ENCODE measurements at regions not wholly inside any gene's neighbourhood (a gene's known extent, or its start where the extent isn't known, plus 50 kb on each side); places are given as distances from the start of the nearest gene placed in this dataset.

GRCh38 chr11:80986421-80987074 lies 1545.7 kb upstream of the TENM4 start:
- H3K79me2 ChIP-seq (ENCODE audit: control insufficient read depth, insufficient read depth, low read length, poor library complexity), result no peaks in the 10 kb centered on the region
- H2BK5ac ChIP-seq (ENCODE audit: low read depth, low read length, poor library complexity), result no peak overlapping the region
- no peak overlapping the region for H4K12ac ChIP-seq (ENCODE audit: low read depth, low read length)
- no peaks in the 10 kb centered on the region for H3K36me3 ChIP-seq (ENCODE audit: control insufficient read depth in 1 of 2, insufficient read depth in 2 of 2, low read length in 2 of 2)
- no peak overlapping the region for H2AK5ac ChIP-seq (ENCODE audit: low read length)
- H4K8ac ChIP-seq (ENCODE audit: low read depth, low read length), result no peak overlapping the region
- DNase-seq, result no peak
- H3K4me3 ChIP-seq (ENCODE audit: low read depth, low read length), result no peak overlapping the region
- H3K79me1 ChIP-seq (ENCODE audit: low read length), result no peaks in the 10 kb centered on the region
- H2AFZ ChIP-seq (ENCODE audit: insufficient read depth, low read length, poor library complexity), result no peak overlapping the region
- H3K23ac ChIP-seq (ENCODE audit: low read length), result no peak overlapping the region
- no peak overlapping the region for H3K9ac ChIP-seq (ENCODE audit: low read length)
- no peak overlapping the region for H3K27ac ChIP-seq (ENCODE audit: low read depth, low read length)
- H3K27me3 ChIP-seq (ENCODE audit: insufficient read depth, low read length), result no peaks in the 10 kb centered on the region
- H3K4me2 ChIP-seq (ENCODE audit: low read length), result no peak overlapping the region
- no peak overlapping the region for H4K91ac ChIP-seq (ENCODE audit: low read depth, low read length)
- H3K4me1 ChIP-seq (ENCODE audit: control insufficient read depth in 1 of 2, insufficient read depth in 2 of 2, low read length in 2 of 2), result no peaks in the 10 kb centered on the region
- H3K14ac ChIP-seq (ENCODE audit: low read length), result no peak overlapping the region
- H3K18ac ChIP-seq (ENCODE audit: low read length), result no peak overlapping the region
- no peak overlapping the region for H2BK120ac ChIP-seq (ENCODE audit: insufficient read depth, low read length, poor library complexity)
- no peaks in the 10 kb centered on the region for H3K9me3 ChIP-seq (ENCODE audit: insufficient read depth, low read depth, low read length)
- no peak overlapping the region for H2BK12ac ChIP-seq (ENCODE audit: low read length)
- WGBS (ENCODE audit: extremely low coverage, insufficient coverage, insufficient read length), result no CpG with 5 or more reads among the region's 1 CpG
- no peak overlapping the region for H3K4ac ChIP-seq (ENCODE audit: low read depth, low read length)

- H3K4me1 ChIP-seq (ENCODE audit: control insufficient read depth in 1 of 2, insufficient read depth in 2 of 2, low read length in 2 of 2), result no peaks in the 10 kb centered on the region
- H3K23ac ChIP-seq (ENCODE audit: low read length), result no peak overlapping the region
- H2AFZ ChIP-seq (ENCODE audit: insufficient read depth, low read length, poor library complexity), result no peak overlapping the region
- H3K9ac ChIP-seq (ENCODE audit: low read length), result no peak overlapping the region
- H4K12ac ChIP-seq (ENCODE audit: low read depth, low read length), result no peak overlapping the region
- no peak overlapping the region for H3K4me2 ChIP-seq (ENCODE audit: low read length)
- H3K79me1 ChIP-seq (ENCODE audit: low read length), result no peaks in the 10 kb centered on the region
- no peaks in the 10 kb centered on the region for H3K27me3 ChIP-seq (ENCODE audit: insufficient read depth, low read length)
- no peak overlapping the region for H3K14ac ChIP-seq (ENCODE audit: low read length)
- H3K18ac ChIP-seq (ENCODE audit: low read length), result no peak overlapping the region
- no peak overlapping the region for H3K4me3 ChIP-seq (ENCODE audit: low read depth, low read length)
- no peak overlapping the region for H4K8ac ChIP-seq (ENCODE audit: low read depth, low read length)
- H3K27ac ChIP-seq (ENCODE audit: low read depth, low read length), result no peak overlapping the region
- no peak overlapping the region for H2BK120ac ChIP-seq (ENCODE audit: insufficient read depth, low read length, poor library complexity)
- no peak overlapping the region for H3K4ac ChIP-seq (ENCODE audit: low read depth, low read length)
- no peak overlapping the region for H2BK12ac ChIP-seq (ENCODE audit: low read length)
- no peak overlapping the region for H2AK5ac ChIP-seq (ENCODE audit: low read length)
- H4K91ac ChIP-seq (ENCODE audit: low read depth, low read length), result no peak overlapping the region
- no peaks in the 10 kb centered on the region for H3K79me2 ChIP-seq (ENCODE audit: control insufficient read depth, insufficient read depth, low read length, poor library complexity)
- H3K36me3 ChIP-seq (ENCODE audit: control insufficient read depth in 1 of 2, insufficient read depth in 2 of 2, low read length in 2 of 2), result no peaks in the 10 kb centered on the region
- H3K9me3 ChIP-seq (ENCODE audit: insufficient read depth, low read depth, low read length), result no peaks in the 10 kb centered on the region
- no peak overlapping the region for H2BK5ac ChIP-seq (ENCODE audit: low read depth, low read length, poor library complexity)
- DNase-seq, result no peak
Measured at GRCh38 chr11:80980227-80980626, 1539.4 kb upstream of the TENM4 start.

- no peak overlapping the region for H2BK12ac ChIP-seq (ENCODE audit: low read length)
- no peak overlapping the region for H3K27ac ChIP-seq (ENCODE audit: low read depth, low read length)
- no peak for DNase-seq
- no peak overlapping the region for H2AK5ac ChIP-seq (ENCODE audit: low read length)
- no CpG with 5 or more reads among the region's 2 CpGs for WGBS (ENCODE audit: extremely low coverage, insufficient coverage, insufficient read length)
- no peak overlapping the region for H2BK120ac ChIP-seq (ENCODE audit: insufficient read depth, low read length, poor library complexity)
- H2AFZ ChIP-seq (ENCODE audit: insufficient read depth, low read length, poor library complexity), result no peak overlapping the region
- H3K18ac ChIP-seq (ENCODE audit: low read length), result no peak overlapping the region
- no peaks in the 10 kb centered on the region for H3K9me3 ChIP-seq (ENCODE audit: insufficient read depth, low read depth, low read length)
- H4K91ac ChIP-seq (ENCODE audit: low read depth, low read length), result no peak overlapping the region
- H4K8ac ChIP-seq (ENCODE audit: low read depth, low read length), result no peak overlapping the region
- no peak overlapping the region for H3K14ac ChIP-seq (ENCODE audit: low read length)
- H3K79me1 ChIP-seq (ENCODE audit: low read length), result no peaks in the 10 kb centered on the region
- no peaks in the 10 kb centered on the region for H3K27me3 ChIP-seq (ENCODE audit: insufficient read depth, low read length)
- H3K9ac ChIP-seq (ENCODE audit: low read length), result no peak overlapping the region
- no peaks in the 10 kb centered on the region for H3K36me3 ChIP-seq (ENCODE audit: control insufficient read depth in 1 of 2, insufficient read depth in 2 of 2, low read length in 2 of 2)
- H3K79me2 ChIP-seq (ENCODE audit: control insufficient read depth, insufficient read depth, low read length, poor library complexity), result no peaks in the 10 kb centered on the region
- no peak overlapping the region for H3K23ac ChIP-seq (ENCODE audit: low read length)
- no peak overlapping the region for H3K4ac ChIP-seq (ENCODE audit: low read depth, low read length)
- no peak overlapping the region for H3K4me3 ChIP-seq (ENCODE audit: low read depth, low read length)
- H3K4me2 ChIP-seq (ENCODE audit: low read length), result no peak overlapping the region
- no peak overlapping the region for H4K12ac ChIP-seq (ENCODE audit: low read depth, low read length)
- H2BK5ac ChIP-seq (ENCODE audit: low read depth, low read length, poor library complexity), result no peak overlapping the region
- no peaks in the 10 kb centered on the region for H3K4me1 ChIP-seq (ENCODE audit: control insufficient read depth in 1 of 2, insufficient read depth in 2 of 2, low read length in 2 of 2)
Measured at GRCh38 chr11:80973786-80974185, 1533.0 kb upstream of the TENM4 start.

- Histone ChIP-seq H3K4me2 (ENCODE audit: low read length) (no peak overlapping the region), H2BK12ac (ENCODE audit: low read length) (no peak overlapping the region)
Measured at GRCh38 chr11:80970037-80970436, 1529.2 kb upstream of the TENM4 start.

More at GRCh38 chr11:80970037-80970436, 1529.2 kb upstream of the TENM4 start:
- DNase-seq, result no peak
- no peak overlapping the region for H2BK5ac ChIP-seq (ENCODE audit: low read depth, low read length, poor library complexity)
- H4K91ac ChIP-seq (ENCODE audit: low read depth, low read length), result no peak overlapping the region
- no peak overlapping the region for H4K8ac ChIP-seq (ENCODE audit: low read depth, low read length)
- no peaks in the 10 kb centered on the region for H3K9me3 ChIP-seq (ENCODE audit: insufficient read depth, low read depth, low read length)
- no peak overlapping the region for H3K4ac ChIP-seq (ENCODE audit: low read depth, low read length)
- H3K4me3 ChIP-seq (ENCODE audit: low read depth, low read length), result no peak overlapping the region
- H3K27ac ChIP-seq (ENCODE audit: low read depth, low read length), result no peak overlapping the region
- no peak overlapping the region for H2AFZ ChIP-seq (ENCODE audit: insufficient read depth, low read length, poor library complexity)
- H3K23ac ChIP-seq (ENCODE audit: low read length), result no peak overlapping the region
- H3K4me1 ChIP-seq (ENCODE audit: control insufficient read depth in 1 of 2, insufficient read depth in 2 of 2, low read length in 2 of 2), result no peaks in the 10 kb centered on the region
- H3K79me1 ChIP-seq (ENCODE audit: low read length), result no peaks in the 10 kb centered on the region
- no peak overlapping the region for H4K12ac ChIP-seq (ENCODE audit: low read depth, low read length)
- H3K79me2 ChIP-seq (ENCODE audit: control insufficient read depth, insufficient read depth, low read length, poor library complexity), result no peaks in the 10 kb centered on the region
- H2BK120ac ChIP-seq (ENCODE audit: insufficient read depth, low read length, poor library complexity), result no peak overlapping the region
- no peak overlapping the region for H3K18ac ChIP-seq (ENCODE audit: low read length)
- no peaks in the 10 kb centered on the region for H3K36me3 ChIP-seq (ENCODE audit: control insufficient read depth in 1 of 2, insufficient read depth in 2 of 2, low read length in 2 of 2)
- H3K14ac ChIP-seq (ENCODE audit: low read length), result no peak overlapping the region
- H3K27me3 ChIP-seq (ENCODE audit: insufficient read depth, low read length), result no peaks in the 10 kb centered on the region
- no peak overlapping the region for H3K9ac ChIP-seq (ENCODE audit: low read length)
- H2AK5ac ChIP-seq (ENCODE audit: low read length), result no peak overlapping the region

All from trophoblast cell (in vitro differentiated cells and primary cell).